Upper lobe of left lung (tissue), 6 donors: ENCODE measurements at regions not wholly inside any gene's neighbourhood (a gene's known extent, or its start where the extent isn't known, plus 50 kb on each side); places are given as distances from the start of the nearest gene placed in this dataset.

Source experiments
- ATAC-seq, 2 donors: fragments of 200-7000 bp; cut with Tn5 transposase; one replicate each; pipeline ENCODE4 v1.9.1; 2022; ENCODE audit warnings: mild to moderate bottlenecking in 2 of 2, moderate library complexity in 2 of 2; ENCODE audit not compliant: low FRiP score in 2 of 2
- DNase-seq, 2 donors: peaks; one replicate each; pipeline ENCODE4 v3.0.0-alpha.2; 2019 to 2020
- H3K27ac ChIP-seq, 4 donors: fragments of 200-600 bp; sonication (generic); one replicate each; pipeline ENCODE4 v1.5.1; 2016 to 2019
- H3K27me3 ChIP-seq, 4 donors: fragments of 200-600 bp; sonication (generic); one replicate each; pipeline ENCODE4 v1.5.1; 2017 to 2019
- H3K36me3 ChIP-seq, 4 donors: fragments of 200-600 bp; sonication (generic); one replicate each; pipeline ENCODE4 v1.5.1; 2016 to 2019
- H3K4me1 ChIP-seq, 4 donors: fragments of 200-600 bp; sonication (generic); one replicate each; pipeline ENCODE4 v1.5.1; 2018 to 2019
- H3K4me3 ChIP-seq, 4 donors: fragments of 200-600 bp; sonication (generic); one replicate each; pipeline ENCODE4 v1.5.1; 2017 to 2019; ENCODE audit warnings: mild to moderate bottlenecking in 2 of 4, moderate library complexity in 1 of 4
- H3K9me3 ChIP-seq, 4 donors: fragments of 200-600 bp; sonication (generic); one replicate each; pipeline ENCODE4 v1.5.1; 2018 to 2019
- CTCF ChIP-seq, 6 experiments: fragments of 450-650 bp in 4 of 6; fragments of 200-600 bp in 2 of 6; sonication (generic) in 2 of 6; IDR thresholded peaks; one replicate each; pipeline ENCODE4 v1.5.1; 2016 to 2019; ENCODE audit warnings: antibody characterized with exemption in 6 of 6
- EP300 ChIP-seq, 4 donors: sonication (generic); formaldehyde crosslinking; IDR thresholded peaks; one replicate each; pipeline ENCODE4 v1.5.1; 2017; ENCODE audit warnings: antibody characterized with exemption in 4 of 4, control low read depth in 2 of 4
- POLR2A ChIP-seq, 4 donors: fragments of 450-650 bp; IDR thresholded peaks; one replicate each; pipeline ENCODE4 v1.5.1; 2016 to 2017; ENCODE audit warnings: antibody characterized with exemption in 4 of 4, mild to moderate bottlenecking in 2 of 4
- POLR2AphosphoS5 ChIP-seq, 2 donors: sonication (generic); formaldehyde crosslinking; IDR thresholded peaks; one replicate each; pipeline ENCODE4 v1.5.1; 2017; ENCODE audit warnings: antibody characterized with exemption in 2 of 2
- WGBS, 2 donors: methylation state at CpG; one replicate each; pipeline ENCODE4 v1.1.5; 2017 to 2018; 5-methylcytosine and 5-hydroxymethylcytosine counted together
- donor health status: DM: no; HTN: no; CAD: no; lungs with moderate emphysema.
- donor health status: DM: no; HTN: yes; CAD: no; lungs with severe emphysema.

- TF ChIP-seq POLR2AphosphoS5 (IDR thresholded peaks at IDR 0.05): no peak
- peak in 1 of 4 donors; percentile 42 for TF ChIP-seq POLR2A (IDR thresholded peaks at IDR 0.05)
- H3K27me3 ChIP-seq: no peaks in the 10 kb centered on the region
- H3K36me3 ChIP-seq: peaks cover 0 to 16% (median 0%) of the 10 kb centered on the region in 4 donors
- peak; percentile 51 to 84 for ATAC-seq
- peak overlapping the region; percentile 68 to 78 (median 77) for H3K27ac ChIP-seq
- no peak overlapping the region for H3K4me3 ChIP-seq
- WGBS, 2 donors: 70 to 72% methylated on average over 13 of the region's 13 CpGs
- DNase-seq: peak in 1 of 2 donors; percentile 69
- peaks cover 24 to 51% (median 31%) of the 10 kb centered on the region in 4 donors for H3K4me1 ChIP-seq
- H3K9me3 ChIP-seq: no peaks in the 10 kb centered on the region
Observed at GRCh38 chr2:196230061-196230854, 58.9 kb upstream of the STK17B start.

GRCh38 chr2:196233021-196233804 is 61.8 kb upstream of the STK17B start:
- Histone ChIP-seq H3K9me3 (no peaks in the 10 kb centered on the region), H3K4me1 (peaks cover 28 to 58% (median 31%) of the 10 kb centered on the region in 4 donors), H3K27ac (peak overlapping the region; percentile 62 to 78 (median 67)), H3K27me3 (no peaks in the 10 kb centered on the region), H3K36me3 (peaks cover 0 to 11% (median 0%) of the 10 kb centered on the region in 4 donors), H3K4me3 (no peak overlapping the region)
- DNase-seq (peak in 1 of 2 donors; percentile 53), ATAC-seq (peak; percentile 73 to 83)
- 19% methylated on average over 3 to 5 of the region's 5 CpGs for whole genome bisulfite sequencing, 2 donors
- TF ChIP-seq POLR2A (IDR thresholded peaks at IDR 0.05) (no peak), EP300 (IDR thresholded peaks at IDR 0.05) (peak in 1 of 4 donors; percentile 62), POLR2AphosphoS5 (IDR thresholded peaks at IDR 0.05) (peak; percentile 58 to 61)

- DNase-seq: no peak
- TF ChIP-seq POLR2A (IDR thresholded peaks at IDR 0.05) (no peak), EP300 (IDR thresholded peaks at IDR 0.05) (no peak), CTCF (IDR thresholded peaks at IDR 0.05) (no peak), POLR2AphosphoS5 (IDR thresholded peaks at IDR 0.05) (no peak)
- ATAC-seq: peak in 1 of 2 donors; percentile 19
- peaks cover 0 to 11% (median 0%) of the 10 kb centered on the region in 4 donors for H3K36me3 ChIP-seq
- no peaks in the 10 kb centered on the region for H3K27me3 ChIP-seq
- H3K27ac ChIP-seq: peak overlapping the region; percentile 62 to 78 (median 67)
- H3K4me1 ChIP-seq: peaks cover 33 to 60% (median 35%) of the 10 kb centered on the region in 4 donors
- WGBS, 2 donors: 71 to 76% methylated on average over 4 of the region's 4 CpGs
- H3K9me3 ChIP-seq: no peaks in the 10 kb centered on the region
- no peak overlapping the region for H3K4me3 ChIP-seq
Observed at GRCh38 chr2:196233805-196234475, 62.6 kb upstream of the STK17B start.

- H3K27me3 ChIP-seq: no peaks in the 10 kb centered on the region
- TF ChIP-seq POLR2A (IDR thresholded peaks at IDR 0.05) (no peak), POLR2AphosphoS5 (IDR thresholded peaks at IDR 0.05) (no peak), EP300 (IDR thresholded peaks at IDR 0.05) (no peak), CTCF (IDR thresholded peaks at IDR 0.05) (no peak)
- no peak for ATAC-seq
- H3K9me3 ChIP-seq: no peaks in the 10 kb centered on the region
- peaks cover 0 to 13% (median 0%) of the 10 kb centered on the region in 4 donors for H3K36me3 ChIP-seq
- no peak for DNase-seq
- peaks cover 36 to 61% (median 39%) of the 10 kb centered on the region in 4 donors for H3K4me1 ChIP-seq
- peak overlapping the region; percentile 62 to 78 (median 67) for H3K27ac ChIP-seq
- 85 to 88% methylated on average over 4 of the region's 4 CpGs for WGBS, 2 donors
- H3K4me3 ChIP-seq: no peak overlapping the region
Observed at GRCh38 chr2:196234672-196235071, 63.3 kb upstream of the STK17B start.

- peaks cover 30 to 58% (median 38%) of the 10 kb centered on the region in 4 donors for H3K4me1 ChIP-seq
- no peak overlapping the region for H3K4me3 ChIP-seq
- 71 to 73% methylated on average over 2 of the region's 2 CpGs for WGBS, 2 donors
- DNase-seq: no peak
- no peaks in the 10 kb centered on the region for H3K27me3 ChIP-seq
- H3K27ac ChIP-seq: peak overlapping the region; percentile 67 to 88 (median 86)
- TF ChIP-seq POLR2A (IDR thresholded peaks at IDR 0.05) (no peak), POLR2AphosphoS5 (IDR thresholded peaks at IDR 0.05) (no peak), CTCF (IDR thresholded peaks at IDR 0.05) (no peak), EP300 (IDR thresholded peaks at IDR 0.05) (no peak)
- peaks cover 0 to 18% (median 0%) of the 10 kb centered on the region in 4 donors for H3K36me3 ChIP-seq
- no peak for ATAC-seq
- no peaks in the 10 kb centered on the region for H3K9me3 ChIP-seq
Observed at GRCh38 chr2:196238836-196239380, 67.5 kb upstream of the STK17B start.
